NCI-H2171 treated with DMSO at 0.1 percent for 48 hours (cell line): ENCODE measurements at regions not wholly inside any gene's neighbourhood (a gene's known extent, or its start where the extent isn't known, plus 50 kb on each side); places are given as distances from the start of the nearest gene placed in this dataset.
A peak's percentile ranks its signal among the peaks of the same experiment; 100 is the strongest.

Experiments used
- DNase-seq: peaks from one replicate; lab custom pipeline; 2025; lab: John Stamatoyannopoulos, UW

- DNase-seq: no peak
These were observed 81.2 kb upstream of the PRICKLE1 start for GRCh38 chr12:42670719-42671118.

GRCh38 chr12:42669553-42669952 lies 80.0 kb upstream of the PRICKLE1 start:
- no peak for DNase-seq

GRCh38 chr12:42666671-42667243 lies 77.2 kb upstream of the PRICKLE1 start:
- DNase-seq: no peak

- DNase-seq: no peak
These were observed 74.1 kb upstream of the PRICKLE1 start for GRCh38 chr12:42663621-42664020.

GRCh38 chr12:42660968-42661937 lies 71.7 kb upstream of the PRICKLE1 start:
- DNase-seq: peak; percentile 18

- no peak for DNase-seq
These were observed 70.6 kb upstream of the PRICKLE1 start for GRCh38 chr12:42660117-42660516.

- no peak for DNase-seq
These were observed 62.5 kb upstream of the PRICKLE1 start for GRCh38 chr12:42652048-42652447.

GRCh38 chr12:42648061-42648460 lies 58.5 kb upstream of the PRICKLE1 start:
- no peak for DNase-seq

- DNase-seq: no peak
These were observed 54.5 kb upstream of the PRICKLE1 start for GRCh38 chr12:42643881-42644579.

- DNase-seq: peak; percentile 39
These were observed 51.8 kb upstream of the PRICKLE1 start for GRCh38 chr12:42641221-42641885.

- DNase-seq: peak; percentile 84
These were observed 50.8 kb upstream of the PRICKLE1 start for GRCh38 chr12:42640391-42640790.

GRCh38 chr12:42639556-42639955 lies 50.0 kb upstream of the PRICKLE1 start:
- no peak for DNase-seq
